Nephron (organoid): ENCODE measurements at regions not wholly inside any gene's neighbourhood (a gene's known extent, or its start where the extent isn't known, plus 50 kb on each side); places are given as distances from the start of the nearest gene placed in this dataset.

Source experiments
- H3K27ac Mint-ChIP-seq, 3 experiments: 2 replicates each; pipeline ENCODE4 v1.8.0; 2020; ENCODE audit warnings: mixed read lengths in 3 of 3, mild to moderate bottlenecking in 2 of 3, moderate library complexity in 1 of 3
- H3K27me3 Mint-ChIP-seq: 2 replicates; pipeline ENCODE4 v1.8.0; 2021; ENCODE audit warnings: low read depth, mild to moderate bottlenecking, moderate library complexity, mixed read lengths
- H3K36me3 Mint-ChIP-seq: 2 replicates; pipeline ENCODE4 v1.8.0; 2020; ENCODE audit warnings: low read depth, mixed read lengths
- H3K4me1 Mint-ChIP-seq: 2 replicates; pipeline ENCODE4 v1.8.0; 2020; ENCODE audit warnings: mixed read lengths
- H3K4me3 Mint-ChIP-seq, 3 experiments: 2 replicates each; pipeline ENCODE4 v1.8.0; 2020; ENCODE audit warnings: mild to moderate bottlenecking in 3 of 3, mixed read lengths in 3 of 3, moderate library complexity in 2 of 3
- H3K9me3 Mint-ChIP-seq: 2 replicates; pipeline ENCODE4 v1.8.0; 2020; ENCODE audit warnings: mixed read lengths
- TF ChIP-seq, protein P1 (sequence below), 3 experiments: fragments of 200-600 bp; sonication (generic); IDR thresholded peaks; one replicate each; pipeline ENCODE4 v1.5.0; 2021; ENCODE audit warnings: antibody characterized with exemption in 3 of 3; ENCODE audit not compliant: unreplicated experiment in 3 of 3

DNA sequence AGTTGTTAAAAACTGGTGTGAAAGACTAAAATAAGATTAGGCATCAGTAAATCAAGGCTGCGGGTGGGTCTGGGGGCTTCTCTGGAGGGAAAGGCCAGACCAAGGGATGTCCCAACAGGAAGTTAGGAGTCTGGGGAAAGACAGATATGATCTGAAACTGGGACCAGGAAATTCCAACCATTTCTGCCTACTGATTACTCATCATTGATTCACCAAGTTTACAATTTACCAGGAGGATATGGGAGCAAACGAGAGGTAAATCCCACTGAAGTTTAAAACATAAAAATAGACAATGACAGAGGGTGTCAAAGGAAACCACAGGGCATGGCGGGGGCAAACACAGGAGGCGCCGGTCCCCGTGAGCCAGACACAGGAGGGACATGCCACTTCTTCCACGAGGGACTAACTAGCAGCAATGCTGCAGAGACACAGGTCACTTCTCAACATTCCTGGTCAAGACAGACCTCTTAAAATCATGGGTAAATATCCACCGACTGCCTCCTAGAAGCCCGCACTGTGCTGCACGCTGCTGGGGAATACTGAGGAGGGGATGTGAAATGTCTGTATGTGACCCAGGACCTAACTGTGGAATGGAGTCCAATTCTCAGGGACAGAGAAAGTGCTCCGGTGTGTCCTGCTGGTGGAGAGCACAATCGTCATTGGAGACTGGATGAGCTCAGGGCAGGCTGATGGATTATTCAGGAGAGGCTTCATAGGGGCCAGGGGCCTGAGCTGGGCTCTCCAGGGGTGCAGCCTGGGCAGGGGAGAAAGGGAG lies 153.4 kb upstream of the KLF14 start:
- Mint-ChIP-seq H3K27me3 (peaks cover 13% of the 10 kb centered on the region), H3K4me3 (no peak overlapping the region), H3K9me3 (no peaks in the 10 kb centered on the region), H3K4me1 (peaks cover 15% of the 10 kb centered on the region), H3K36me3 (no peaks in the 10 kb centered on the region), H3K27ac (peak overlapping the region in 1 of 3 experiments; percentile 22)
- TF ChIP-seq, protein P1, sequence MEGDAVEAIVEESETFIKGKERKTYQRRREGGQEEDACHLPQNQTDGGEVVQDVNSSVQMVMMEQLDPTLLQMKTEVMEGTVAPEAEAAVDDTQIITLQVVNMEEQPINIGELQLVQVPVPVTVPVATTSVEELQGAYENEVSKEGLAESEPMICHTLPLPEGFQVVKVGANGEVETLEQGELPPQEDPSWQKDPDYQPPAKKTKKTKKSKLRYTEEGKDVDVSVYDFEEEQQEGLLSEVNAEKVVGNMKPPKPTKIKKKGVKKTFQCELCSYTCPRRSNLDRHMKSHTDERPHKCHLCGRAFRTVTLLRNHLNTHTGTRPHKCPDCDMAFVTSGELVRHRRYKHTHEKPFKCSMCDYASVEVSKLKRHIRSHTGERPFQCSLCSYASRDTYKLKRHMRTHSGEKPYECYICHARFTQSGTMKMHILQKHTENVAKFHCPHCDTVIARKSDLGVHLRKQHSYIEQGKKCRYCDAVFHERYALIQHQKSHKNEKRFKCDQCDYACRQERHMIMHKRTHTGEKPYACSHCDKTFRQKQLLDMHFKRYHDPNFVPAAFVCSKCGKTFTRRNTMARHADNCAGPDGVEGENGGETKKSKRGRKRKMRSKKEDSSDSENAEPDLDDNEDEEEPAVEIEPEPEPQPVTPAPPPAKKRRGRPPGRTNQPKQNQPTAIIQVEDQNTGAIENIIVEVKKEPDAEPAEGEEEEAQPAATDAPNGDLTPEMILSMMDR (IDR thresholded peaks at IDR 0.05; ENCODE audit: unreplicated experiment in 3 of 3): no peak

DNA sequence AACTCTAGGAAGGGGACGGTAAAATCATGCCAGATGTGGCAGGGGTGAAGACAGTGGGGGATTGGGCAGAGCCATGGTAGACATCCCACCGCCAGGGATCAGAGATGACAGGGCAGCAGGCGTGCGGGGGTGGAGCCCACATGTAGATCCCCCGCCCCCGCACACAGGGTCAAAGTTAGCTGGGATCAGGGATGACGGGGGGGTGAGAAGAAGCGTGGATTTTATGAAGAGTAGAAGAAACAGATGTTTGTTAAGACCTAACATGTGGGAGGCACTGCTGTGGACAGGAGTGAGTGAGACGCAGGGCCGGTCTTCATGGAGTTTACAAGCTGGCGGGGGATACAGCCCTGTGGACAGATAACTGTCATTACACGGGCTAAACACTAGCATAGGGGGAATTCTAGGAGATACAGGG lies 154.0 kb upstream of the KLF14 start:
- H3K4me1 Mint-ChIP-seq: peaks cover 15% of the 10 kb centered on the region

DNA sequence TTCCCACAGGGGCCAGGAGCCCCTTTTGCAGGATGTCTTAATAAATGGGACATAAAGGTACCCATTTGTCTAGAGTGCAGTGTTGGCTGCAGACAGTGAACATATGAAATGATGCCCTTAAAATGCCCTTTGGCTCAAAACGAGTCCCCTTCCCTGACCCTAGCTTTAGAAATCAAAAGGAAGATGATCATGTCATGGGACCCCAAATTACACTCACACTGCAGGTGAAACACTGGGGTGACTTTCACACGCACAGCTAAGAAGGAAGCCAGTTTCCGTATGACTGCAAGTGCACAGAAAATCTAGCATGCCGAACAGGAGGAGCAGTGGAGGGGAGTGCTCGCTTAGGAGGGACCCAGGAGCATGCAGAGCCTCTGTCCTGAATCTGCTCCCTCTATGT lies 154.5 kb upstream of the KLF14 start:
- Mint-ChIP-seq H3K27ac (no peak overlapping the region), H3K9me3 (no peaks in the 10 kb centered on the region)
- TF ChIP-seq, protein P1 (IDR thresholded peaks at IDR 0.05; ENCODE audit: unreplicated experiment in 3 of 3): no peak

More for the DNA sequence above, 154.0 kb upstream of the KLF14 start:
- Mint-ChIP-seq H3K36me3 (no peaks in the 10 kb centered on the region), H3K27me3 (peaks cover 13% of the 10 kb centered on the region), H3K27ac (no peak overlapping the region), H3K4me3 (no peak overlapping the region), H3K9me3 (no peaks in the 10 kb centered on the region)
- TF ChIP-seq, protein P1 (IDR thresholded peaks at IDR 0.05; ENCODE audit: unreplicated experiment in 3 of 3): no peak

DNA sequence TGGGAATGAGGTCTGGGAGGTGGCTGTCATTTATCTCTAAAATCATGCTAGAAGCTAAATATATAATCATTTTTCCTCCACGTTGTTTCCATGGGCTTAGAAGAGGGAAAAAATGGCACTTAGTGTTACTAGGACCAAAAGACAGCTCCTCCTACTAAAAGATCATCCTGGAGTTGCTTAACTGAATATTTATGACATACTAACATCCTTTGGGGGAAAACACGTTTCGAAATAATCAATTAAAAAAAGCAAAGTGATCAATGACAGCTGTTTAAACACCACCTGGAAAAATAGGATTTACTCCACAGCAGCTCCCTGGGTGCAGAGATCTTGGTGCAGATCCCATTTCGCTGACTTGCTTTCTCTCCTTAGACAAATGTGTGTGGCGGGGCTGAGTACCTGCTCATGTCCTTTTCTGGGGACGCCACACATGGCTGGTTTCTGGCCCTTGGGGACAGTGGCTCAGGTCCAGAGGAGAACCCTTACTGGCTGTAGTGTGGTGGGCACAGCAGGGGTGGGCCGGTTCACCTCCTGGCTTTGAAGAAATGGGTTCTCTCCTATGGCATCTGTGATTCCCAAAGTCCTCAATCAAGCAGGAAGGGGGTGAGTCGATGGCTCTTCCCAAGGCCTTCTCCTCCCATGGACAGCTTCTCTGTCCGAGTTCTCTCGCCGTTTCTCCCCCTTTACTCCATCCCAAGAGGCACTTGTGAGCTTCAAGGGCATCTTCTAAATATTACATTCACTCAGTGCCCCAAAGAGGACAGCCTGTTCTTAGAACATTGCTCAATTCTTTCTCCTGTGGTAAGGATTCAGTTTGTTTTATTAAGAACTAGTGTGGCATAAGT lies 156.4 kb upstream of the KLF14 start:
- peaks cover 12% of the 10 kb centered on the region for H3K4me1 Mint-ChIP-seq
- peaks cover 4% of the 10 kb centered on the region for H3K27me3 Mint-ChIP-seq
- H3K4me3 Mint-ChIP-seq: no peak overlapping the region
- no peak overlapping the region for H3K27ac Mint-ChIP-seq
- no peaks in the 10 kb centered on the region for H3K36me3 Mint-ChIP-seq
- TF ChIP-seq, protein P1 (IDR thresholded peaks at IDR 0.05; ENCODE audit: unreplicated experiment in 3 of 3): no peak
- no peaks in the 10 kb centered on the region for H3K9me3 Mint-ChIP-seq

More for the DNA sequence above, 154.5 kb upstream of the KLF14 start:
- H3K4me3 Mint-ChIP-seq: no peak overlapping the region
- peaks cover 15% of the 10 kb centered on the region for H3K4me1 Mint-ChIP-seq
- H3K36me3 Mint-ChIP-seq: no peaks in the 10 kb centered on the region
- H3K27me3 Mint-ChIP-seq: peaks cover 13% of the 10 kb centered on the region

DNA sequence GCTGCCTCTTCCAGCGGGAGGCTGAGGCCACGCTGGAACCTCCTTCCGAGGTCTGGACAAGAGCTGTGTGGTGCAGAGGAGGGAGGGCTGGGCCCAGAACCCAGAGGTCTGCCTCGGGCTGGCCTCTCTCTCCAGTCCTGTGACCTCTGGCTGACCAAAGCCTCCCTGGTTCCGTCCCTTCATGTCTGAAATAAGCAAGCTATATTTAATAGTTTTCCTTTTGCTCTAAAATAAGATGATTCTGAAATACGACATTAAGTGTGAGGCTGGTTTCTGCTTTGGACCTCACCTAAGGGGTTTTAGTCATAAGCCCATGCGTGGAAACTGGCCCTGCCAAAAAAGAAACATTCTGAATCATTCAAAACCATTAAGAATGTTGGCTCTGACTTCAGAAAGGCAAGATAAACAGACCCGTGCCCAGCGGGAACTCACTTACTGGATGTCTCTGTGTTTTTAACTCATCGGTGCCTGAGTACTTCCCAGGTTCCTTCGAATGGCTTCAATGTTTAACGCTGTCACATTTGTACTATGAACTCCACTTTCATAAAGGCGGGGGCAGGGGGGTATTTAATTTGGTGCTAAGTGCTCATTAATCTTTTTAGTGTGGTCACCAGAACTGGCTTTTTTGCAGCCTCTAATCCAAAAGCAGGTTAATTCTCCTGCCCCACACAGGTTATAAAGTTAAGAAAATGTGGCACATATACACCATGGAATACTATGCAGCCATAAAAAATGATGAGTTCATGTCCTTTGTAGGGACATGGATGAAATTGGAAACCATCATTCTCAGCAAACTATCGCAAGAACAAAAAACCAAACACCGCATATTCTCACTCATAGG lies 157.5 kb upstream of the KLF14 start:
- H3K36me3 Mint-ChIP-seq: no peaks in the 10 kb centered on the region
- H3K9me3 Mint-ChIP-seq: no peaks in the 10 kb centered on the region
- TF ChIP-seq, protein P1 (IDR thresholded peaks at IDR 0.05; ENCODE audit: unreplicated experiment in 3 of 3): no peak
- H3K4me1 Mint-ChIP-seq: peaks cover 12% of the 10 kb centered on the region
- no peak overlapping the region for H3K4me3 Mint-ChIP-seq
- H3K27ac Mint-ChIP-seq: peak overlapping the region in 1 of 3 experiments; percentile 57
- peaks cover 4% of the 10 kb centered on the region for H3K27me3 Mint-ChIP-seq
